ENCODE measurements at regions not wholly inside any gene's neighbourhood (a gene's known extent, or its start where the extent isn't known, plus 50 kb on each side); places are given as distances from the start of the nearest gene placed in this dataset.
"Not testable (repeated sequence)": the region's sequence is repeated elsewhere in the genome, so short reads cannot be mapped to it uniquely, and the experiment has no call there.

- no peak for DNase-seq (ENCODE audit: extremely low read depth, low read depth)
- TF ChIP-seq, protein P1, sequence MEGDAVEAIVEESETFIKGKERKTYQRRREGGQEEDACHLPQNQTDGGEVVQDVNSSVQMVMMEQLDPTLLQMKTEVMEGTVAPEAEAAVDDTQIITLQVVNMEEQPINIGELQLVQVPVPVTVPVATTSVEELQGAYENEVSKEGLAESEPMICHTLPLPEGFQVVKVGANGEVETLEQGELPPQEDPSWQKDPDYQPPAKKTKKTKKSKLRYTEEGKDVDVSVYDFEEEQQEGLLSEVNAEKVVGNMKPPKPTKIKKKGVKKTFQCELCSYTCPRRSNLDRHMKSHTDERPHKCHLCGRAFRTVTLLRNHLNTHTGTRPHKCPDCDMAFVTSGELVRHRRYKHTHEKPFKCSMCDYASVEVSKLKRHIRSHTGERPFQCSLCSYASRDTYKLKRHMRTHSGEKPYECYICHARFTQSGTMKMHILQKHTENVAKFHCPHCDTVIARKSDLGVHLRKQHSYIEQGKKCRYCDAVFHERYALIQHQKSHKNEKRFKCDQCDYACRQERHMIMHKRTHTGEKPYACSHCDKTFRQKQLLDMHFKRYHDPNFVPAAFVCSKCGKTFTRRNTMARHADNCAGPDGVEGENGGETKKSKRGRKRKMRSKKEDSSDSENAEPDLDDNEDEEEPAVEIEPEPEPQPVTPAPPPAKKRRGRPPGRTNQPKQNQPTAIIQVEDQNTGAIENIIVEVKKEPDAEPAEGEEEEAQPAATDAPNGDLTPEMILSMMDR (IDR thresholded peaks at IDR 0.05; ENCODE audit: low read depth, low read length, missing control alignments) = no peak
- no peak overlapping the region for H3K4me3 ChIP-seq (replicated peaks; ENCODE audit: low read depth, low read length)
Observed at GRCh38 chr11:134957540-134958335, 545.7 kb upstream of the B3GAT1 start.

GRCh38 chr11:134956450-134957210 lies 544.6 kb upstream of the B3GAT1 start:
- H3K4me3 ChIP-seq (replicated peaks; ENCODE audit: low read depth, low read length) = no peak overlapping the region
- TF ChIP-seq, protein P1 (IDR thresholded peaks at IDR 0.05; ENCODE audit: low read depth, low read length, missing control alignments) = no peak
- no peak for DNase-seq (ENCODE audit: extremely low read depth, low read depth)

GRCh38 chr11:134955970-134956369 lies 543.9 kb upstream of the B3GAT1 start:
- not testable (repeated sequence) for H3K4me3 ChIP-seq (replicated peaks; ENCODE audit: low read depth, low read length); DNase-seq (ENCODE audit: extremely low read depth, low read depth)

- H3K4me3 ChIP-seq (replicated peaks; ENCODE audit: low read depth, low read length) = no peak overlapping the region
- no peak for DNase-seq (ENCODE audit: extremely low read depth, low read depth)
- TF ChIP-seq, protein P1 (IDR thresholded peaks at IDR 0.05; ENCODE audit: low read depth, low read length, missing control alignments) = no peak
Observed at GRCh38 chr11:134955281-134955680, 543.2 kb upstream of the B3GAT1 start.

DNA sequence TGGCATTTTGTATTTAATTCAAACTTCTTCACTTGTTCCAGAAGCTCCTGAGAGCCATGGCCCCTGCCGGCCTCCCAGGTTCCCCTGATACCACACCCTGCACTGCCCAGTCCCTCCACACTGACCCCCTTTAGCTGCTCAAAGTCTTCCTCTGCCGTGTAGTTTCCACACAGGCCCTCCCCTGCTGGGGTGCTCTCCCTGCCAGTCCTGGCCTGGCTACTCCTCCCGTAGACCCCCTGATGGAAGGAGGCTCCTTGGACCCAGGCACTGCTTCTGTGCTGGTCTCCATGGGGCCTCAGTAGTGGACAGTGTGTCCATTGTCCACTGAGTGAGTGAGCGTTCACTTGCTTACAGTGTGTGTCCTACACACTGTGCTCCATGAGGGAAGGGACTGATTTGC lies 542.4 kb upstream of the B3GAT1 start:
- H3K4me3 ChIP-seq (replicated peaks; ENCODE audit: low read depth, low read length); DNase-seq (ENCODE audit: extremely low read depth, low read depth): not testable (repeated sequence)

- DNase-seq (ENCODE audit: extremely low read depth, low read depth); H3K4me3 ChIP-seq (replicated peaks; ENCODE audit: low read depth, low read length): not testable (repeated sequence)
Observed at GRCh38 chr11:134953417-134953970, 541.5 kb upstream of the B3GAT1 start.

- TF ChIP-seq, protein P1 (IDR thresholded peaks at IDR 0.05; ENCODE audit: low read depth, low read length, missing control alignments) = no peak
- DNase-seq (ENCODE audit: extremely low read depth, low read depth) = no peak
- no peak overlapping the region for H3K4me3 ChIP-seq (replicated peaks; ENCODE audit: low read depth, low read length)
Observed at GRCh38 chr11:134951305-134951700, 539.3 kb upstream of the B3GAT1 start.

DNA sequence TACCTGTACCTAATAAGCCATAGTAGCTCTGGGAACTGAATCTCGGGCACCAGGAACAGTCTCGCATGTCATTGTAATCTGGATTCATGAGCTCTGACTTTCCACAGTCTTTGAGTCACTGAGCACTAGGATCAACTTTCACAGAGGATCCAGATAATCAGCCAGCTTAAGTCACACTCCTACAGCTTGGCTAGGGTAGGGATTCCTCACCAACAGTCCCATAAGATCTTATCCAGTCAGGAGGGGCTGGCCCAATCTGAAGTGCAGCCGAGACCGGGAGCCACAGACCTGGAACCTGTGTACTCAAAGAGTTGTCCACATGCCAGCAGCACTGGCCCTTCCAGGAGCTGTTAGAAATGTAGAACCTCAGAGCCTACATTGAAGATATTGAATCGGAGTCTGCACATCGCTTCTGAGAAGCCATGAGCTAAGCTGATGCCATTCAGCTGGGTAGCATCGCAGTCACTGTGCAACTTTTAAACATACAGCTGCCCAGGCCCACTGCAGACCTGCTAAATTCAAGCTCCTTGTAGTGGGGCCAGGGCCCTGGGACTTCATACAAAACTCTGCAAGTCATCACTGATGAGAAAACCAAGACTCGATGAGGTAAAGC lies 538.8 kb upstream of the B3GAT1 start:
- DNase-seq (ENCODE audit: extremely low read depth, low read depth) = no peak
- TF ChIP-seq, protein P1 (IDR thresholded peaks at IDR 0.05; ENCODE audit: low read depth, low read length, missing control alignments) = no peak
- no peak overlapping the region for H3K4me3 ChIP-seq (replicated peaks; ENCODE audit: low read depth, low read length)

All from HFF-Myc (cell line).